ENCODE measurements at regions not wholly inside any gene's neighbourhood (a gene's known extent, or its start where the extent isn't known, plus 50 kb on each side); places are given as distances from the start of the nearest gene placed in this dataset.
"Not testable (repeated sequence)": the region's sequence is repeated elsewhere in the genome, so short reads cannot be mapped to it uniquely, and the experiment has no call there.

GRCh38 chr2:100749771-100750542 is 70.0 kb upstream of the NPAS2 start:
- no peak overlapping the region for H3K27ac ChIP-seq
- no peak for TF ChIP-seq CTCF (IDR thresholded peaks at IDR 0.05; ENCODE audit: low read depth, low read length)
- no peaks in the 10 kb centered on the region for H3K9me3 ChIP-seq (ENCODE audit: severe bottlenecking)
- no peak for DNase-seq
- no peaks in the 10 kb centered on the region for H3K36me3 ChIP-seq
- H3K4me3 ChIP-seq (ENCODE audit: low read depth, low read length), result no peak overlapping the region
- peaks cover 6% of the 10 kb centered on the region for H3K27me3 ChIP-seq (ENCODE audit: insufficient read depth, low read depth, severe bottlenecking)

GRCh38 chr2:100751871-100752625 is 67.9 kb upstream of the NPAS2 start:
- H3K4me3 ChIP-seq (ENCODE audit: low read depth, low read length); H3K36me3 ChIP-seq; H3K27ac ChIP-seq; DNase-seq; H3K9me3 ChIP-seq (ENCODE audit: severe bottlenecking): not testable (repeated sequence)
- H3K27me3 ChIP-seq (ENCODE audit: insufficient read depth, low read depth, severe bottlenecking), result peaks cover 11% of the 10 kb centered on the region

GRCh38 chr2:100752628-100753333 is 67.2 kb upstream of the NPAS2 start:
- Histone ChIP-seq H3K36me3 (no peaks in the 10 kb centered on the region), H3K27ac (no peak overlapping the region), H3K27me3 (ENCODE audit: insufficient read depth, low read depth, severe bottlenecking) (peaks cover 11% of the 10 kb centered on the region), H3K4me3 (ENCODE audit: low read depth, low read length) (no peak overlapping the region), H3K9me3 (ENCODE audit: severe bottlenecking) (no peaks in the 10 kb centered on the region)
- TF ChIP-seq CTCF (IDR thresholded peaks at IDR 0.05; ENCODE audit: low read depth, low read length), result no peak
- DNase-seq, result no peak

GRCh38 chr2:100753444-100753843 is 66.5 kb upstream of the NPAS2 start:
- Histone ChIP-seq H3K27ac (no peak overlapping the region), H3K36me3 (no peaks in the 10 kb centered on the region), H3K27me3 (ENCODE audit: insufficient read depth, low read depth, severe bottlenecking) (peaks cover 11% of the 10 kb centered on the region), H3K9me3 (ENCODE audit: severe bottlenecking) (no peaks in the 10 kb centered on the region), H3K4me3 (ENCODE audit: low read depth, low read length) (no peak overlapping the region)
- DNase-seq, result no peak
- TF ChIP-seq CTCF (IDR thresholded peaks at IDR 0.05; ENCODE audit: low read depth, low read length), result no peak

- no peak for DNase-seq
- no peak for TF ChIP-seq CTCF (IDR thresholded peaks at IDR 0.05; ENCODE audit: low read depth, low read length)
- peaks cover 11% of the 10 kb centered on the region for H3K27me3 ChIP-seq (ENCODE audit: insufficient read depth, low read depth, severe bottlenecking)
Measured at GRCh38 chr2:100753881-100754280, 66.1 kb upstream of the NPAS2 start.

GRCh38 chr2:100754951-100755350 is 65.0 kb upstream of the NPAS2 start:
- no peak overlapping the region for H3K27ac ChIP-seq
- no peak for TF ChIP-seq CTCF (IDR thresholded peaks at IDR 0.05; ENCODE audit: low read depth, low read length)
- DNase-seq, result no peak
- H3K4me3 ChIP-seq (ENCODE audit: low read depth, low read length), result no peak overlapping the region
- no peaks in the 10 kb centered on the region for H3K9me3 ChIP-seq (ENCODE audit: severe bottlenecking)
- H3K27me3 ChIP-seq (ENCODE audit: insufficient read depth, low read depth, severe bottlenecking), result peaks cover 6% of the 10 kb centered on the region
- H3K36me3 ChIP-seq, result no peaks in the 10 kb centered on the region

More at GRCh38 chr2:100753881-100754280, 66.1 kb upstream of the NPAS2 start:
- H3K36me3 ChIP-seq, result no peaks in the 10 kb centered on the region
- H3K4me3 ChIP-seq (ENCODE audit: low read depth, low read length), result no peak overlapping the region
- H3K9me3 ChIP-seq (ENCODE audit: severe bottlenecking), result no peaks in the 10 kb centered on the region
- H3K27ac ChIP-seq, result no peak overlapping the region
